ENCODE measurements at regions not wholly inside any gene's neighbourhood (a gene's known extent, or its start where the extent isn't known, plus 50 kb on each side); places are given as distances from the start of the nearest gene placed in this dataset.

- H3K27me3 ChIP-seq, result no peaks in the 10 kb centered on the region
- H3K36me3 ChIP-seq, result no peaks in the 10 kb centered on the region
- no peaks in the 10 kb centered on the region for H3K4me1 ChIP-seq
- H3K4me3 ChIP-seq, result no peak overlapping the region
- intact Hi-C loops (cut with DNase I), result no loop called here
- no peak for TF ChIP-seq POLR2AphosphoS5 (IDR thresholded peaks at IDR 0.05; ENCODE audit: insufficient read depth in 1 of 2, low read depth in 1 of 2)
- no peak overlapping the region for H3K27ac ChIP-seq
- DNase-seq (ENCODE audit: extremely low spot score in 2 of 2), result no peak
- H3K9me3 ChIP-seq, result no peaks in the 10 kb centered on the region
These were observed 717.9 kb upstream of the ADAMTS16 start for GRCh38 chr5:4422247-4422646.

GRCh38 chr5:4424895-4425294 lies 715.2 kb upstream of the ADAMTS16 start:
- H3K36me3 ChIP-seq, result no peaks in the 10 kb centered on the region
- no peak overlapping the region for H3K4me3 ChIP-seq
- TF ChIP-seq CTCF (IDR thresholded peaks at IDR 0.05) (no peak), POLR2AphosphoS5 (IDR thresholded peaks at IDR 0.05; ENCODE audit: insufficient read depth in 1 of 2, low read depth in 1 of 2) (no peak), POLR2A (IDR thresholded peaks at IDR 0.05) (no peak)
- DNase-seq (ENCODE audit: extremely low spot score in 2 of 2), result no peak
- intact Hi-C loops (cut with DNase I), result no loop called here
- H3K4me1 ChIP-seq, result no peaks in the 10 kb centered on the region
- no peak overlapping the region for H3K27ac ChIP-seq
- no peaks in the 10 kb centered on the region for H3K9me3 ChIP-seq
- no peaks in the 10 kb centered on the region for H3K27me3 ChIP-seq

GRCh38 chr5:4440536-4440935 lies 699.6 kb upstream of the ADAMTS16 start:
- Histone ChIP-seq H3K36me3 (no peaks in the 10 kb centered on the region), H3K27me3 (no peaks in the 10 kb centered on the region), H3K27ac (no peak overlapping the region), H3K4me1 (no peaks in the 10 kb centered on the region), H3K9me3 (no peaks in the 10 kb centered on the region), H3K4me3 (no peak overlapping the region)
- TF ChIP-seq CTCF (IDR thresholded peaks at IDR 0.05) (no peak), POLR2A (IDR thresholded peaks at IDR 0.05) (no peak), POLR2AphosphoS5 (IDR thresholded peaks at IDR 0.05; ENCODE audit: insufficient read depth in 1 of 2, low read depth in 1 of 2) (no peak)
- intact Hi-C loops (cut with DNase I), result no loop called here
- DNase-seq (ENCODE audit: extremely low spot score in 2 of 2), result no peak

- H3K4me1 ChIP-seq, result no peaks in the 10 kb centered on the region
- H3K36me3 ChIP-seq, result no peaks in the 10 kb centered on the region
- TF ChIP-seq POLR2AphosphoS5 (IDR thresholded peaks at IDR 0.05; ENCODE audit: insufficient read depth in 1 of 2, low read depth in 1 of 2) (no peak), CTCF (IDR thresholded peaks at IDR 0.05) (no peak), POLR2A (IDR thresholded peaks at IDR 0.05) (no peak)
- H3K27me3 ChIP-seq, result no peaks in the 10 kb centered on the region
- H3K4me3 ChIP-seq, result no peak overlapping the region
- peaks cover 2% of the 10 kb centered on the region for H3K9me3 ChIP-seq
- DNase-seq (ENCODE audit: extremely low spot score in 2 of 2), result no peak
- no peak overlapping the region for H3K27ac ChIP-seq
- intact Hi-C loops (cut with DNase I), result no loop called here
These were observed 697.9 kb upstream of the ADAMTS16 start for GRCh38 chr5:4442221-4442620.

GRCh38 chr5:4447657-4448056 lies 692.5 kb upstream of the ADAMTS16 start:
- no peaks in the 10 kb centered on the region for H3K36me3 ChIP-seq
- H3K27ac ChIP-seq, result no peak overlapping the region
- intact Hi-C loops (cut with DNase I), result no loop called here
- no peaks in the 10 kb centered on the region for H3K4me1 ChIP-seq
- H3K9me3 ChIP-seq, result peaks cover 7% of the 10 kb centered on the region
- no peak for TF ChIP-seq POLR2AphosphoS5 (IDR thresholded peaks at IDR 0.05; ENCODE audit: insufficient read depth in 1 of 2, low read depth in 1 of 2)
- H3K27me3 ChIP-seq, result no peaks in the 10 kb centered on the region
- no peak for DNase-seq (ENCODE audit: extremely low spot score in 2 of 2)
- no peak overlapping the region for H3K4me3 ChIP-seq

GRCh38 chr5:4453655-4454054 lies 686.5 kb upstream of the ADAMTS16 start:
- no peaks in the 10 kb centered on the region for H3K4me1 ChIP-seq
- intact Hi-C loops (cut with DNase I), result no loop called here
- DNase-seq (ENCODE audit: extremely low spot score in 2 of 2), result no peak
- no peaks in the 10 kb centered on the region for H3K36me3 ChIP-seq
- TF ChIP-seq CTCF (IDR thresholded peaks at IDR 0.05) (no peak), POLR2A (IDR thresholded peaks at IDR 0.05) (no peak), POLR2AphosphoS5 (IDR thresholded peaks at IDR 0.05; ENCODE audit: insufficient read depth in 1 of 2, low read depth in 1 of 2) (no peak)
- no peaks in the 10 kb centered on the region for H3K27me3 ChIP-seq
- no peaks in the 10 kb centered on the region for H3K9me3 ChIP-seq
- H3K4me3 ChIP-seq, result no peak overlapping the region
- no peak overlapping the region for H3K27ac ChIP-seq
